ENCODE measurements at regions not wholly inside any gene's neighbourhood (a gene's known extent, or its start where the extent isn't known, plus 50 kb on each side); places are given as distances from the start of the nearest gene placed in this dataset.

GRCh38 chr11:112336356-112336886 lies 75.8 kb upstream of the PLET1 start:
- Histone ChIP-seq H3K4me3 (ENCODE audit: low read depth, low read length) (no peak overlapping the region), H3K36me3 (ENCODE audit: control insufficient read depth, insufficient read depth, low read length) (no peaks in the 10 kb centered on the region), H3K27me3 (ENCODE audit: control insufficient read depth, insufficient read depth, low read length) (no peaks in the 10 kb centered on the region)
- no peak for DNase-seq (ENCODE audit: low read depth)
- TF ChIP-seq CTCF (IDR thresholded peaks at IDR 0.05; ENCODE audit: insufficient read depth, low read length, poor library complexity, severe bottlenecking): no peak

- no peak for TF ChIP-seq CTCF (IDR thresholded peaks at IDR 0.05; ENCODE audit: insufficient read depth, low read length, poor library complexity, severe bottlenecking)
Observed at GRCh38 chr11:112339566-112339965, 78.9 kb upstream of the PLET1 start.

GRCh38 chr11:112343368-112344039 lies 82.8 kb upstream of the PLET1 start:
- no peak overlapping the region for H3K4me3 ChIP-seq (ENCODE audit: low read depth, low read length)
- no peak for DNase-seq (ENCODE audit: low read depth)
- no peaks in the 10 kb centered on the region for H3K36me3 ChIP-seq (ENCODE audit: control insufficient read depth, insufficient read depth, low read length)
- H3K27me3 ChIP-seq (ENCODE audit: control insufficient read depth, insufficient read depth, low read length): peaks cover 2% of the 10 kb centered on the region
- TF ChIP-seq CTCF (IDR thresholded peaks at IDR 0.05; ENCODE audit: insufficient read depth, low read length, poor library complexity, severe bottlenecking): no peak

More at GRCh38 chr11:112339566-112339965, 78.9 kb upstream of the PLET1 start:
- Histone ChIP-seq H3K4me3 (ENCODE audit: low read depth, low read length) (no peak overlapping the region), H3K36me3 (ENCODE audit: control insufficient read depth, insufficient read depth, low read length) (no peaks in the 10 kb centered on the region), H3K27me3 (ENCODE audit: control insufficient read depth, insufficient read depth, low read length) (no peaks in the 10 kb centered on the region)
- no peak for DNase-seq (ENCODE audit: low read depth)

- no peak for TF ChIP-seq CTCF (IDR thresholded peaks at IDR 0.05; ENCODE audit: insufficient read depth, low read length, poor library complexity, severe bottlenecking)
- H3K36me3 ChIP-seq (ENCODE audit: control insufficient read depth, insufficient read depth, low read length): no peaks in the 10 kb centered on the region
- DNase-seq (ENCODE audit: low read depth): no peak
Observed at GRCh38 chr11:112344040-112344413, 83.4 kb upstream of the PLET1 start.

GRCh38 chr11:112345166-112345565 lies 84.5 kb upstream of the PLET1 start:
- no peak for TF ChIP-seq CTCF (IDR thresholded peaks at IDR 0.05; ENCODE audit: insufficient read depth, low read length, poor library complexity, severe bottlenecking)
- Histone ChIP-seq H3K4me3 (ENCODE audit: low read depth, low read length) (no peak overlapping the region), H3K27me3 (ENCODE audit: control insufficient read depth, insufficient read depth, low read length) (peaks cover 4% of the 10 kb centered on the region), H3K36me3 (ENCODE audit: control insufficient read depth, insufficient read depth, low read length) (no peaks in the 10 kb centered on the region)
- DNase-seq (ENCODE audit: low read depth): no peak

More at GRCh38 chr11:112344040-112344413, 83.4 kb upstream of the PLET1 start:
- no peak overlapping the region for H3K4me3 ChIP-seq (ENCODE audit: low read depth, low read length)
- H3K27me3 ChIP-seq (ENCODE audit: control insufficient read depth, insufficient read depth, low read length): peaks cover 2% of the 10 kb centered on the region

GRCh38 chr11:112345706-112346105 lies 85.0 kb upstream of the PLET1 start:
- DNase-seq (ENCODE audit: low read depth): no peak
- H3K4me3 ChIP-seq (ENCODE audit: low read depth, low read length): no peak overlapping the region
- no peak for TF ChIP-seq CTCF (IDR thresholded peaks at IDR 0.05; ENCODE audit: insufficient read depth, low read length, poor library complexity, severe bottlenecking)
- no peaks in the 10 kb centered on the region for H3K36me3 ChIP-seq (ENCODE audit: control insufficient read depth, insufficient read depth, low read length)
- H3K27me3 ChIP-seq (ENCODE audit: control insufficient read depth, insufficient read depth, low read length): peaks cover 4% of the 10 kb centered on the region
